Embryonic facial prominence (tissue), 1 donor: ENCODE measurements at regions not wholly inside any gene's neighbourhood (a gene's known extent, or its start where the extent isn't known, plus 50 kb on each side); places are given as distances from the start of the nearest gene placed in this dataset.
A peak's percentile ranks its signal among the peaks of the same experiment; 100 is the strongest.

Experiments
- DNase-seq: peaks from one replicate; pipeline ENCODE4 v3.0.0-alpha.2; 2016; ENCODE audit errors: extremely low spot score

- DNase-seq = no peak
Observed at GRCh38 chr2:200013906-200014305, 58.5 kb downstream of the MAIP1 start.

- no peak for DNase-seq
Observed at GRCh38 chr2:200021449-200022114, 66.2 kb downstream of the MAIP1 start.

GRCh38 chr2:200022511-200022910 lies 67.1 kb downstream of the MAIP1 start:
- DNase-seq = no peak

- no peak for DNase-seq
Observed at GRCh38 chr2:200023570-200023969, 68.2 kb downstream of the MAIP1 start.

- no peak for DNase-seq
Observed at GRCh38 chr2:200025717-200026116, 70.3 kb downstream of the MAIP1 start.

GRCh38 chr2:200026332-200027230 lies 71.2 kb downstream of the MAIP1 start:
- DNase-seq = peak; percentile 56

- DNase-seq = no peak
Observed at GRCh38 chr2:200028998-200029397, 73.6 kb downstream of the MAIP1 start.

- no peak for DNase-seq
Observed at GRCh38 chr2:200032895-200033294, 77.5 kb downstream of the MAIP1 start.

- DNase-seq = no peak
Observed at GRCh38 chr2:200033929-200034328, 78.5 kb downstream of the MAIP1 start.

GRCh38 chr2:200034816-200035215 lies 79.4 kb downstream of the MAIP1 start:
- DNase-seq = no peak

GRCh38 chr2:200039724-200040650 lies 84.6 kb downstream of the MAIP1 start:
- no peak for DNase-seq

GRCh38 chr2:200040831-200041230 lies 85.4 kb downstream of the MAIP1 start:
- DNase-seq = no peak

- DNase-seq = no peak
Observed at GRCh38 chr2:200041639-200042038, 86.3 kb downstream of the MAIP1 start.

GRCh38 chr2:200042102-200042735 lies 86.8 kb downstream of the MAIP1 start:
- DNase-seq = no peak

- no peak for DNase-seq
Observed at GRCh38 chr2:200042944-200043343, 87.6 kb downstream of the MAIP1 start.

GRCh38 chr2:200044453-200044852 lies 89.1 kb downstream of the MAIP1 start:
- no peak for DNase-seq

GRCh38 chr2:200048421-200048820 lies 93.0 kb downstream of the MAIP1 start:
- no peak for DNase-seq

- DNase-seq = no peak
Observed at GRCh38 chr2:200049086-200049485, 93.7 kb downstream of the MAIP1 start.

- DNase-seq = no peak
Observed at GRCh38 chr2:200050921-200051610, 95.7 kb downstream of the MAIP1 start.

GRCh38 chr2:200051611-200051945 lies 96.2 kb downstream of the MAIP1 start:
- DNase-seq = no peak

- no peak for DNase-seq
Observed at GRCh38 chr2:200052627-200053026, 97.2 kb downstream of the MAIP1 start.
